Gastroesophageal sphincter (tissue), 2 donors: ENCODE measurements at regions not wholly inside any gene's neighbourhood (a gene's known extent, or its start where the extent isn't known, plus 50 kb on each side); places are given as distances from the start of the nearest gene placed in this dataset.

Experiments
- EP300 ChIP-seq: sonication (generic); formaldehyde crosslinking; IDR thresholded peaks from one replicate; pipeline ENCODE4 v1.6.1; 2017; ENCODE audit warnings: antibody characterized with exemption, mild to moderate bottlenecking
- POLR2A ChIP-seq, 2 donors: fragments of 450-650 bp; IDR thresholded peaks; one replicate each; pipeline ENCODE4 v1.6.1; 2017; ENCODE audit warnings: antibody characterized with exemption in 2 of 2, mild to moderate bottlenecking in 2 of 2, moderate library complexity in 1 of 2
- POLR2AphosphoS5 ChIP-seq: sonication (generic); formaldehyde crosslinking; IDR thresholded peaks from one replicate; pipeline ENCODE4 v1.6.1; 2017; ENCODE audit warnings: antibody characterized with exemption

GRCh38 chr9:1440256-1440655, 390.1 kb downstream of the DMRT2 start:
- no peak for TF ChIP-seq POLR2A (IDR thresholded peaks at IDR 0.05)
- no peak for TF ChIP-seq POLR2AphosphoS5
- TF ChIP-seq EP300: no peak
